SH-SY5Y (cell line): ENCODE measurements at regions not wholly inside any gene's neighbourhood (a gene's known extent, or its start where the extent isn't known, plus 50 kb on each side); places are given as distances from the start of the nearest gene placed in this dataset.

ENCODE experiments used
- GATA2 ChIP-seq: IDR thresholded peaks from 2 replicates; pipeline ENCODE4 v1.6.1; 2011; ENCODE audit warnings: mild to moderate bottlenecking, low read depth, low read length
- GATA3 ChIP-seq: IDR thresholded peaks from 2 replicates; pipeline ENCODE4 v1.6.1; 2011; ENCODE audit warnings: low read depth, mild to moderate bottlenecking, low read length, moderate library complexity

GRCh38 chr6:44042261-44042988, 84.8 kb downstream of the MRPL14 start:
- TF ChIP-seq GATA3 (no peak), GATA2 (no peak)
